Sigmoid colon (tissue), 6 donors: ENCODE measurements at regions not wholly inside any gene's neighbourhood (a gene's known extent, or its start where the extent isn't known, plus 50 kb on each side); places are given as distances from the start of the nearest gene placed in this dataset.

Source experiments
- DNase-seq: peaks from one replicate; pipeline ENCODE4 v3.0.0-alpha.2; 2019
- H3K27ac ChIP-seq, 4 donors: fragments of 200-600 bp; sonication (generic); one replicate each; pipeline ENCODE4 v1.5.1; 2016 to 2019; ENCODE audit warnings: mild to moderate bottlenecking in 1 of 4
- H3K27me3 ChIP-seq, 3 donors: fragments of 200-600 bp; sonication (generic); one replicate each; pipeline ENCODE4 v1.5.1; 2019; ENCODE audit warnings: mild to moderate bottlenecking in 1 of 3
- H3K36me3 ChIP-seq, 4 donors: fragments of 200-600 bp; sonication (generic); one replicate each; pipeline ENCODE4 v1.5.1; 2016 to 2019
- H3K4me1 ChIP-seq, 4 donors: fragments of 200-600 bp; sonication (generic); one replicate each; pipeline ENCODE4 v1.5.1; 2017 to 2019
- H3K4me3 ChIP-seq, 4 donors: fragments of 200-600 bp; sonication (generic); one replicate each; pipeline ENCODE4 v1.5.1; 2017 to 2019; ENCODE audit warnings: mild to moderate bottlenecking in 2 of 4, moderate library complexity in 1 of 4
- H3K9me3 ChIP-seq, 4 donors: fragments of 200-600 bp in 3 of 4; sonication (generic) in 3 of 4; one replicate each; pipeline versions ENCODE4 v1.5.1 to v1.6.1; 2013 to 2019
- CTCF ChIP-seq, 4 experiments: fragments of 450-650 bp in 3 of 4; fragments of 200-600 bp in 1 of 4; IDR thresholded peaks; one replicate each; pipeline ENCODE4 v1.5.1; 2016 to 2019; ENCODE audit warnings: antibody characterized with exemption in 4 of 4, mild to moderate bottlenecking in 3 of 4, moderate library complexity in 2 of 4
- EP300 ChIP-seq, 4 donors: sonication (generic); formaldehyde crosslinking; IDR thresholded peaks; one replicate each; pipeline ENCODE4 v1.6.1; 2017; ENCODE audit warnings: antibody characterized with exemption in 4 of 4
- POLR2A ChIP-seq, 2 donors: fragments of 450-650 bp; IDR thresholded peaks; one replicate each; pipeline ENCODE4 v1.6.1; 2016; ENCODE audit warnings: antibody characterized with exemption in 2 of 2, mild to moderate bottlenecking in 2 of 2, moderate library complexity in 2 of 2
- POLR2AphosphoS5 ChIP-seq, 4 donors: sonication (generic); formaldehyde crosslinking; IDR thresholded peaks; one replicate each; pipeline ENCODE4 v1.6.1; 2017; ENCODE audit warnings: antibody characterized with exemption in 4 of 4
- WGBS, 2 donors: extraction: QIAGEN DNeasy Blood & Tissue Kit; methylation state at CpG; one replicate each; pipeline ENCODE4 v1.1.7; 2013; 5-methylcytosine and 5-hydroxymethylcytosine counted together
- intact Hi-C: fragments of 100-400 bp; cut with DNase I; formaldehyde crosslinking; loops from one replicate; pipeline ENCODE4 v1.15.1; 2023
- donor health status: healthy with polysubstance abuse.
- donor health status: healthy.

- Histone ChIP-seq H3K4me1 (no peaks in the 10 kb centered on the region), H3K9me3 (no peaks in the 10 kb centered on the region), H3K36me3 (no peaks in the 10 kb centered on the region), H3K27me3 (no peaks in the 10 kb centered on the region), H3K4me3 (no peak overlapping the region), H3K27ac (no peak overlapping the region)
- intact Hi-C loops: no loop called here
- WGBS, 2 donors: 80 to 89% methylated on average over 1 of the region's 1 CpG
- DNase-seq: no peak
- TF ChIP-seq POLR2AphosphoS5 (IDR thresholded peaks at IDR 0.05) (no peak), EP300 (IDR thresholded peaks at IDR 0.05) (no peak), CTCF (IDR thresholded peaks at IDR 0.05) (no peak), POLR2A (IDR thresholded peaks at IDR 0.05) (no peak)
Observed at GRCh38 chr3:182036382-182036781, 324.7 kb downstream of the SOX2 start.

DNA sequence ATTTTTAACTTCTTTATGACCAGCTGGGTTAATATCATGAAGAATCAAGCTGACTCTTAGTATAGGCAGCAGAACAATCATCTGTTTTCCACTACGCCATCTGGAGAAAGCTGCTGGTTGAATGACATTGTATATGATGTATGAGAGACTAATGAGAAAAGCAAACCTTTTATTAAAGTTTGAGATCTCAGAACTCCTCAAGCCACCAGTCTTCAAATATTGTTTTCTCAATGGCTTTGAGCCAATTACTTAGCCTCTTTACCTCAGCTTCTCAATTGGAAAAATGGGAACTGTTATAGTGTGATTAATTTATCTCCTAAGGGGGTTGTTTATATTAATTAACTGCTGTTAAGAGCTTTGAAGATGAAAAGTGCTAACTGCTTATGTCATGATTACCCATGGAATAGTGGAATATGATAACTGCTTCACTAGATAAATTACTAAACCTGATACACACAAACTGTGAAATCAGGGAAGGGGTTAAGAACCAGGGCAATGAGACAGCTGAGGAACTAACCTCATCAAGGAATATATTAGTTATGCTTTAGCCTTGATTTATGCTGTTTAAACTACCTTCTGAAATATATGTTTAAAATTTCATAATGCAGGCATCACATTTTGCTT lies 330.1 kb downstream of the SOX2 start:
- H3K9me3 ChIP-seq: no peaks in the 10 kb centered on the region
- H3K27me3 ChIP-seq: no peaks in the 10 kb centered on the region
- 86 to 91% methylated on average over 1 of the region's 1 CpG for WGBS, 2 donors
- no peak overlapping the region for H3K27ac ChIP-seq
- intact Hi-C loops: no loop called here
- H3K36me3 ChIP-seq: no peaks in the 10 kb centered on the region
- no peak for DNase-seq
- H3K4me1 ChIP-seq: no peaks in the 10 kb centered on the region
- TF ChIP-seq CTCF (IDR thresholded peaks at IDR 0.05): no peak
- no peak for TF ChIP-seq POLR2A (IDR thresholded peaks at IDR 0.05)
- TF ChIP-seq EP300 (IDR thresholded peaks at IDR 0.05): no peak
- TF ChIP-seq POLR2AphosphoS5 (IDR thresholded peaks at IDR 0.05): no peak
- H3K4me3 ChIP-seq: no peak overlapping the region

DNA sequence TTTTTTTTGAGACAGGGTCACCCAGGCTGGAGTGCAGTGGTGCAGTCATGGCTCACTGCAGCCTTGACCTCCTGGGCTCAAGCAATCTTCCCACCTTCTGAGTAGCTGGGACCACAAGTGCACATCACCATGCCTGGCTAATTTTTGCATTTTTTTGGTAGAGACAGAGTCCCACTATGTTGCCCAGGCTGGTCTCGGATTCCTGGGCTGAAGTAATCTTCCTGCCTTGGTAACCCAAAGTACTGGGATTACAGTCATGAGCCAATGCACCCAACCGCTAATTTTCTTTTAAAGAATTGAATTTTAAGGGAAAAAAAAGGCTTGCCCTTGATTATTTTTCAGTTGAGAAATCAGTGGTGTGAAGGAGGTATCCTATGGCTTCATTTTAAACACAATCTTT lies 334.0 kb downstream of the SOX2 start:
- WGBS, 2 donors: 47 to 78% methylated on average over 2 of the region's 2 CpGs
- TF ChIP-seq POLR2A (IDR thresholded peaks at IDR 0.05) (no peak), EP300 (IDR thresholded peaks at IDR 0.05) (no peak), CTCF (IDR thresholded peaks at IDR 0.05) (no peak), POLR2AphosphoS5 (IDR thresholded peaks at IDR 0.05) (no peak)
- Histone ChIP-seq H3K36me3 (no peaks in the 10 kb centered on the region), H3K27me3 (no peaks in the 10 kb centered on the region), H3K9me3 (no peaks in the 10 kb centered on the region), H3K4me1 (no peaks in the 10 kb centered on the region), H3K4me3 (no peak overlapping the region), H3K27ac (no peak overlapping the region)
- no peak for DNase-seq
- intact Hi-C loops: no loop called here

DNA sequence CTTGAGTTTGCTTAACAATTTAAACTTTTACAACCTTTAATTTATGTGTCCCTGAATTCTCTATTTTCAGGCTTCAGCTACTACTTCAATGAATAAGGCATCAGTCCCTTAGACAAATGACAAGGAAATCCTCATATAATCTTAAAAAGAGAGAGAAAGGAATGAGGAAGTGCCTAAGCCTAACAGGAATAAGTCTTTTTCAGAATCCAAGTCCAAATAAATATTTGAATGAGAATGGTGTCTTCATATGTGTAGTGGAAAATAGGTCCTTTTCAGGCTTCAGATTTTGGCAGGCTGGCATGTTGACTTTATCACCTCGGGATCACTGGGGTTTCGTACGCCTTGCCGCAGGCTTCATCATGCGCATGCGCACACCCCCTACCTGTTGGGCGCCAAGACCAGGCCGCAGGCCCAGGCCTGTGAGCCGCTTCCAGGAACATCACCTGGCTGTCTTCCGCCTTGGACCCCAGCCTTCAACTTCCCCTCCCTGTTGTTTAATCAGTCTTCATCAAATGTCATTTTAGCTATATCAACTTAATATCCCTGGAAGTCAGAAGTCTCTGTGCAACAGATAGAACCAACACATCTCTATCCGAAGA lies 334.5 kb downstream of the SOX2 start:
- no peaks in the 10 kb centered on the region for H3K4me1 ChIP-seq
- TF ChIP-seq CTCF (IDR thresholded peaks at IDR 0.05): no peak
- no peak for TF ChIP-seq POLR2AphosphoS5 (IDR thresholded peaks at IDR 0.05)
- TF ChIP-seq POLR2A (IDR thresholded peaks at IDR 0.05): no peak
- no peak for TF ChIP-seq EP300 (IDR thresholded peaks at IDR 0.05)
- no peak for DNase-seq
- H3K27ac ChIP-seq: no peak overlapping the region
- intact Hi-C loops: no loop called here
- no peaks in the 10 kb centered on the region for H3K36me3 ChIP-seq
- 84 to 85% methylated on average over 11 of the region's 11 CpGs for WGBS, 2 donors
- no peak overlapping the region for H3K4me3 ChIP-seq
- no peaks in the 10 kb centered on the region for H3K27me3 ChIP-seq
- H3K9me3 ChIP-seq: no peaks in the 10 kb centered on the region

DNA sequence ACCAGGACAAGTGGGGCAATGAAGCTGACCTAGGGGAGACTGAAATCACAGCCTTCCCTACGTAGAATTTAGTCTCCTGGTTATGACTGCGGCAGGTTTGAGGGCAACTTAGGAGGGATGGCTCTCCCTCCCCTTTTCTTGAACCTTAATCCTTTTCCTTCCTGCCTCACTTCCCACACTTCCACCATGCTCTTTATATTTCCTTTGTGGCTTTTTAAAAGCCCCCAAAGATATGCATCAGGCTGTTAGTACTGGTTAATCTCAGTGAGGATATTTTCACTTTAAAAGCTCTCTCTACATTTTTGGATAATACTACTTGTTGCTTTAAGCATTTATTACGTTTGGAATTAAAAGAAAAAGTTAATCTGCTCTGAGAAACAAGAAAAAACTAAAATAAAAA lies 339.2 kb downstream of the SOX2 start:
- Histone ChIP-seq H3K36me3 (no peaks in the 10 kb centered on the region), H3K27ac (no peak overlapping the region), H3K4me3 (no peak overlapping the region), H3K9me3 (no peaks in the 10 kb centered on the region), H3K27me3 (no peaks in the 10 kb centered on the region), H3K4me1 (no peaks in the 10 kb centered on the region)
- DNase-seq: no peak
- intact Hi-C loops: no loop called here
- 46 to 57% methylated on average over 3 of the region's 3 CpGs for WGBS, 2 donors
- TF ChIP-seq POLR2AphosphoS5 (IDR thresholded peaks at IDR 0.05): no peak
- TF ChIP-seq CTCF (IDR thresholded peaks at IDR 0.05): no peak
- TF ChIP-seq EP300 (IDR thresholded peaks at IDR 0.05): no peak
- no peak for TF ChIP-seq POLR2A (IDR thresholded peaks at IDR 0.05)
